Activated CD8-positive, alpha-beta memory T cell treated with anti-CD3 and anti-CD28 coated beads, Interleukin-2, amount 50 U/mL, for 48 hours (primary cell): ENCODE measurements at regions not wholly inside any gene's neighbourhood (a gene's known extent, or its start where the extent isn't known, plus 50 kb on each side); places are given as distances from the start of the nearest gene placed in this dataset.
"Not testable (repeated sequence)": the region's sequence is repeated elsewhere in the genome, so short reads cannot be mapped to it uniquely, and the experiment has no call there.

Source experiments
- DNase-seq: peaks from one replicate; pipeline ENCODE4 v3.0.0-alpha.2; 2020

DNA sequence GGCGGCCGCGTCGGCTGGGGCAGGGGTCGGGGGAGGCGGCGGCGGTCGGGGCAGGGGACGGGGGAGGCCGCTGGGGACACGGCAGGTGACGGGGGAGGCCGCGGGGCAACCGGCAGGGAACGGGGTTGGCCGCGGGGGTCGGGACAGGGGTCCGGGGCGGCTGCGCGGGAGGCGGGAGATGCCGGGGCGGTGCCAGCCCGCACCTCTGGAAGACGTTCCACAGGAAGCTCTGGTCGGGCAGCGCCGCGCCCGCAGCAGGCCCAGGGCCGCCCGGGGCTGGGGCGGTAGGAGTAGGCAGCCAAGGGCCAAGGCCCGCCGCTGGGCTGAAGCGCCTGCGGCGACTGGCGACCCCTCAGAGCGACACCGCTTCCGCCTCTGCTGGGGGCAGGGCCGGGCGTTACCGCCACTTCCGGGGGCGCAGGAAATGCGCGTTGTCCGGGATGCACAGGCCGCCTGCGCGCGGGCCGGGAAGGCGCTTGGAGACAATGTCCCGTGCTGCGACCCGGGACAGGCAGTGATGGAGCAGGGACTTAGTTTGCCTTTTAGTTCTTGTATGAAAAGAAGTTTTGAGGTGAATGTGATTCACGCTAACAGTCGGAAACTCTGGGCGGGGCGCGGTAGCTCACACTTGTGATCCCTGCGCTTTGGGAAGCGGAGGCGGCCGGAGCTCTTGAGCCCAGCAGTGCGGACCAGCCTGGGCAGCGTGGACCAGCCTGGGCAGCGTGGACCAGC is 110.0 kb upstream of the LPCAT1 start:
- peak; percentile 89 for DNase-seq

DNA sequence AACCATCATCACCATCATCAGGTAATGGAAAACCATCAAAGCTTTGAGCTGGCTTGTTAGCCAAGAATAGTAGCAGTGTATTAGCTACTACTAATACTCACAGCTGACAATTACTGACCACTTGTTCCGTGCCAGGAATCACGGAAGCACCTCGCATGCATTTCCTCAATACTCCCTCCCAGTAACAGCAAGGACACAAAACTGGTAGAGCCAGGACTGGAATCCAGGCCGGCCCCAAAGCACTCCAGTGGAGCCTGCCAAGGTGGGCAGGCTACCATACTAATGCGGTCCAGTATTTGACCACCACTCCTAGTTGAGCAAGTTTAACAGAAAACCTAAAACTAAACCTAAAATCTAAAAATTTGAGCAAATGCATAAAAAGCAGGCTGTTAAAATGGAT is 107.2 kb upstream of the LPCAT1 start:
- DNase-seq = peak; percentile 23

DNA sequence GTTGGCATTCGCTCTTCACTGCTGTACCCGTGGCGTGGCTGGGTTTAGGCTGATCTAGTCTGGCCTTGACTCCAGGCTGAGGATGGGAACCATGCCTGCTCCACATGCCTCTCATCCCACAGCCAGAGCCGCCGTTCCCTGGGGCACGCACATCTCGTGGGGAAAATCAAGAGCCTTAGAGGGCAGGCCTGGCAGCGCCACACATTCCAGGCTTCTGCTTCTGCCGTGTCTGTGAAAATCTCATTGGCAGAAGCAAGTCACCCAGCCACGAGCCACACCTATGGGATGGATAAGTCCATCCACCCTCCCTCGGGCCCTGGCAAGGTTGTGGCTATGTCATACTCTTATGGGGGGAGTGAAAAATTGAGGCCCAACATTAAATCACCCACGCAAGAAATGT is 102.6 kb upstream of the LPCAT1 start:
- peak; percentile 25 for DNase-seq

DNA sequence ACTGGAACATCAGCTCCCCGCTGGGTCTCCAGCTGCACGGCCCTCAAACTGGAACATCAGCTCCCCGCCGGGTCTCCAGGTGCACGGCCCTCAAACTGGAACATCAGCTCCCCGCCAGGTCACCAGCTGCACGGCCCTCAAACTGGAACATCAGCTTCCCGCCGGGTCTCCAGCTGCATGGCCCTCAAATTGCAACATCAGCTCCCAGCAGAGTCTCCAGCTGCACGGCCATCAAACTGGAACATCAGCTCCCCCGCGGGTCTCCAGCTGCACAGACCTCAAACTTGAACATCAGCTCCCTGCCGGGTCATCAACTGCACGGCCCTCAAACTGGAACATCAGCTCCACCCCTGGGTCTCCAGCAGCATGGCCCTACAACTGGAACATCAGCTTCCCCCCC is 95.8 kb upstream of the LPCAT1 start:
- DNase-seq = not testable (repeated sequence)

DNA sequence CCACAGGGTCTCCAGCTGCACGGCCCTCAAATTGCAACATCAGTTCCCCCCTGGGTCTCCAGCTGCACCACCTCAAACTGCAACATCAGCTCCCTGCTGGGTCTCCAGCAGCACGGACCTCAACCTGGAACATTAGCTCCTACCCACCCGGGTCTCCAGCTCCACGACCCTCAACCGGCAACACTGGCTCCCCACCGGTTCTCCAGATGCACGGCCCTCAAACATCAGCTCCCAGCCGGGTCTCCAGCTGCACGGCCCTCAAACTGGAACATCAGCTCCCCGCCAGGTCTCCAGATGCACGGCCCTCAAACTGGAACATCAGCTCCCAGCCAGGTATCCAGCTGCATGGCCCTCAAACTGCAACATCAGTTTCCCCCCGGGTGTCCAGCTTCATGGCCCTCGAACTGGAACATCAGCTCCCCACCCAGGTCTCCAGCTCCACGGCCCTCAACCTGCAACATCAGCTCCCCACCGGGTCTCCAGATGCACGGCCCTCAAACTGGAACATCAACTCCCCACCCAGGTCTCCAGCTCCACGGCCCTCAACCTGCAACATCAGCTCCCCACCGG is 94.6 kb upstream of the LPCAT1 start:
- not testable (repeated sequence) for DNase-seq

DNA sequence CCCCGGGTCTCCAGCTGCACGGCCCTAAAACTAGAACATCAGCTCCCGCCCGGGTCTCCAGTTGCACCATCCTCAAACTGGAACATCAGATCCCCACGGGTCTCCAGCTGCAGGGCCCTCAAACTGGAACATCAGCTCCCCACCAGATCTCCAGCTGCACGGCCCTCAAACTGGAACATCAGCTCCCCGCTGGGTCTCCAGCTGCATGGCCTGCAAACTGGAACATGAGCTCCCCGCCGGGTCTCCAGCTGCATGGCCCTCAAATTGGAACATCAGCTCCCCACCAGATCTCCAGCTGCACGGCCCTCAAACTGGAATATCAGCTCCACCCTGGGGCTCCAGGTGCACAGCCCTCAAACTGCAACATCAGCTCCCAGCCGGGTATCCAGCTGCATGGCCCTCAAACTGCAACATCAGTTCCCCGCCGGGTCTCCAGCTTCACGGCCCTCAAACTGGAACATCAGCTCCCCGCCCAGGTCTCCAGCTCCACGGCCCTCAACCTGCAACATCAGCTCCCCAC is 93.5 kb upstream of the LPCAT1 start:
- DNase-seq = not testable (repeated sequence)

DNA sequence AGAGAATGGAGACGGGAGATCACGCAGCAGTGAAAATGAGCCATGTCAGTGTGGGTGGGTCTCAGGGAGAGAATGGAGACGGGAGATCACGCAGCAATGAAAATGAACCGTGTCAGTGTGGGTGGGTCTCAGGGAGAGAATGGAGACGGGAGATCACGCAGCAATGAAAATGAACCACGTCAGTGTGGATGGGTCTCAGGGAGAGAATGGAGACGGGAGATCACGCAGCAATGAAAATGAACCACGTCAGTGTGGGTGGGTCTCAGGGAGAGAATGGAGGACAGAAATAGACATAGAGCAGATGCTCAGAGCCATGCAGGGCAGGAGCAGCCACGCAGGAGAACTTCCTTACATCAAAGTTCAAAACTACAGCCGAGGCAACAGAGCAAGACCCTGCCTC is 89.8 kb upstream of the LPCAT1 start:
- not testable (repeated sequence) for DNase-seq

DNA sequence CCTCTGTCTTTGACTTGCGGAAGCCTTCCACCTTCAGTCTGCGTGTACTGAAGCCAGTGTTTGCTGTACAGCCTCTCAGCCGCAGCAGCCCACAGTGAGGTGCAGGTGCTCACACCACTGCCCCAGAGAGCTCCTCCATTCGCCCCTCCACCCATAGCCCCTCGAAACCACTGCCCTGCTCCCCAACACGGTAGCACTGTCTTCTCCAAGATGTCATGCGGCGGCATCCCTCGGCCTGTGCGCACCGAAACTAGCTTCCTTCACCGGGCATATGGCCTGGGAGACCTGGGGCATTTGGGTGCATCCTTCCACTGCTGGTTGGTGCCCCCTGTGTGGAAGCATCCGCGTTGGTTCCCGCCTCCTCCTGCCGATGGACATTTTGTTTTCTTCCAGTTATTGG is 86.8 kb upstream of the LPCAT1 start:
- not testable (repeated sequence) for DNase-seq

DNA sequence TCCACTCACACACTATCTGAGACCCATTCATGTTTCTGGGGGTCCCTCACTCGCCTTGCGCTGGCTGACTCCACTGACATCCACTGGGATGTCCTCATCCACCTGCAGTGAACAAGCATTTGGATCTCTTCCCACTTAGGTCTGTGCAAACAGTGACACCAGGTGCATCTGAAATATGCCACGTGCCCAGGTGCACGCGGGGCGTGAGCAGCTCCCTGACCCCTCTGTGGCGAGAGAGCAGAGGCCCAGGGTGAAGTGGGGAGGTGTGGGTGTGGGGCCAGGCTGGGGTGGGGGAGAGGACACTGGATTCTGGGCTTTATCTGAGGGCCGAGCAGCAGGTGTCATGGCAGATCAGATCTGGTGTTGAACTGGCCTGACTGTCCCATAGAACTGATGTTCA is 85.4 kb upstream of the LPCAT1 start:
- not testable (repeated sequence) for DNase-seq

DNA sequence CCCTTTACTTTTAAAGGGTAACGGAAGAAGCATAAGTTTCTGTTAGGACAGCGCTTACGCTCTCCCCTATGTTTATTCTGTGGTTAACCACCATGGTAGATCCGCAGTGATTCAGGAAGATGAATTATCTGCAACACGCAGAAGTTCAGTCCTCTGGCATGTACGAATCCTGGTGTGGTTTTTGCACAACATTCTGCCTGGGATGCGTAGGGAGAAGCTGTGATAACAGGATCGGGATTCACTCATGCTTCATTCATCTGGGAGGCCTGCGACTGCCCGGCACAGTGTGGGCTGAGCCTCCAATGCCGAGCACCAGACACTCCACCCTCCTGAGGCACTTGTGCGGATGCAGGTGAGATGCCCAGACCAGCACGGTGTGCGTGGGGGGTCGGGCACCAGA is 84.6 kb upstream of the LPCAT1 start:
- DNase-seq = not testable (repeated sequence)

DNA sequence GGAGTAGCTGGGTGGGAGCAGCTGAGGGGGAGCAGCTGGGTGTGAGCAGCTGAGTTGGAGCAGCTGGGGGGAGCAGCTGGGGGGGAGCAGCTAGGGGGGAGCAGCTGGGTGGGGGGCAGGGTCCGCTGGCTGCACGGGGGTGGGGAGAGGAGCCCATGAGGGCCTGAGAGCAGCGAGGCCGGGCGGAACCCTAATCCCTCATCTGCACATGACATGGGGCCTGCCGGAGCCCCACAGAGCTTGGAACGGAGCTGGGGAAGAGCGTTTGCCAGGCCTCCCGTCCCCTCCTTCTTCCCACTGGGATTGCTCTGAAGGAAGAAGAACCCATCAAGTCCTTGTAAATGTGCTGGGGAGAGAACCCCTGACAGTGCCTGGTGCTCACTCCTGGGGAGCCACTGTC is 83.2 kb upstream of the LPCAT1 start:
- not testable (repeated sequence) for DNase-seq

DNA sequence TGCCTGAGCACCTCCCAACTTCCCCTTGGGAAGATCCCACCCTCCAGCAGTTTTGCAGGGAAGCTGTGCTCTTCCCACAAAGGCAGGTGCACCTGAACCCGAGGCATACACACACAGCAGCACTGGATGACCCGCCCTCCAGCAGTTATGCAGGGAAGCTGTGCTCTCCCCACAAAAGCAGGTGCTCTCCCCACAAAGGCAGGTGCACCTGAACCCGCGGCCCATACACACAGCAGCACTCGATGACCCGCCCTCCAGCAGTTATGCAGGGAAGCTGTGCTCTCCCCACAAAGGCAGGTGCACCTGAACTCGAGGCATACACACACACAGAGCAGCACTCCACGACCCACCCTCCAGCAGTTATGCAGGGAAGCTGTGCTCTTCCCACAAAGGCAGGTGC is 80.2 kb upstream of the LPCAT1 start:
- not testable (repeated sequence) for DNase-seq

DNA sequence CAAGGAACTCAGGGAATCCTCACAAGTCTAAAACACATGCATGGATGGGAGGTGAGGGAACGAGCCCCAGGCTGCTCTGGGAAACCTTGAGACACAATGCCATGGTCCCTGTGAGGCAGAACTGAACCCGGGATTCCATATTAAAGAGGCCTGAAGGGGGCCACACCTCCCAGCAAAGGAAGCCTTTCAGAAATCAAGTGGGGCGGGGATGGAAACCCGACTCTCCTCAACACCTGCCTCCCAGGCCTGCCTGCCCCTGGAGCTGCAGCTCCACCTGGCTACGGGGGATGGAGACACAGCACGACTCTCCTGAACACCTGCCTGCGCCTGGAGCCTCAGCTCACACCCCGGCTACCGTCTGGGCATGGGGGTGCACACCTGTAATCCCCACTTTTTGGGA is 77.8 kb upstream of the LPCAT1 start:
- not testable (repeated sequence) for DNase-seq

DNA sequence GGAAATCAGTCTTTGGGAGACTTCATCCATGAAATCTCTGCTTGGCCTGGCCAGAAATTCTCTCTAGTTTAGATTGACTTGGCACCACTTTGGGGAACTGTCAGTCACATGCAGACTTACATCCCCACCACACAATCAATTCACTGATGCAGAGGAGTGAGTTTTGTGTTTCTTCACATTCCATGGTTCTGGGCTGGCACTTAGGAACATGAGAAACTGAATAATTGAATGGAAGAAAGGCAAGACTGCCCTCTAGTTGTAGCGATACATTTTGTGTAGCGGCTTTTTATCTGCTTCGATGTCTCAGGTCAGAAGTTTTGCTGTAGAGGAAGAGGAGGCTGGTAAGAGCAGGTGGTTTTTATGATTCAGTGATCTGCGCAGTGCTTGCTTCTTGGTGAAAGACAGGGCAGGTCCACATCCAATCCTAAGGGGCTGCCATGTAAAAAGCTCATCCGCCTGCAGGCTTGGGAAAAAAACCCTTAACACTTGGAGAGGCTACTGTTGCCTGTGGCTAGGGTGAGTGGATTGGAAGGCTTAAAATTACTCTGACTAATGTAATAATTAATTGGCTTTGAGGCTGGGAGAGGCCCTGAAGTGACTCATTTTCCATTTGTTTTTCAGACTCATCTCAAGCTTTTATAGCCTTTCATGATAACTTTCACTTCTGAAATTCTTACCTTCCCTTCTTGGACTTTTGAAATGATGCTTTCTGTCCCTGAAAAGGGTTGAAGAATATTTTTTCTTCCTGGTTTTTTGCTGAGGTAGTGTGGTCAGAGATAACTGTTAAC is 75.4 kb upstream of the LPCAT1 start:
- DNase-seq = not testable (repeated sequence)

DNA sequence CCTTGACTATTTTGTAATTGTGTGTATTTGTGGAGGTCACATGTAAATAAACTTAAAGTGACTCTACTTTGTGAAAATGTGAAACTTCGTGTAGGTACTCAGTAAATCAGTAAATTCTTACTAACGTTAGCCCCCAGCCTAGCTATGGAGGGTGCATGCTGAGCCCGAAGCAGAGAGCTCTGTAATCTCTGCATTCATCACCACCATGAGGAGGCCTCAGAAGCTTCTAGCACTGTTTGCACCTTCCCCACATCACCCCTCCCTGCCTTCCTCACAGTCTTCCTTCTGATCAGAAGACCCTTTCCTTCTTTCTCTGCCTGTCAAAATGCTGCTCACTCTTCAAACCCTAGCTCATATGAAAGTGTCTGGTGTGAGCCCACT is 73.3 kb upstream of the LPCAT1 start:
- DNase-seq = not testable (repeated sequence)

DNA sequence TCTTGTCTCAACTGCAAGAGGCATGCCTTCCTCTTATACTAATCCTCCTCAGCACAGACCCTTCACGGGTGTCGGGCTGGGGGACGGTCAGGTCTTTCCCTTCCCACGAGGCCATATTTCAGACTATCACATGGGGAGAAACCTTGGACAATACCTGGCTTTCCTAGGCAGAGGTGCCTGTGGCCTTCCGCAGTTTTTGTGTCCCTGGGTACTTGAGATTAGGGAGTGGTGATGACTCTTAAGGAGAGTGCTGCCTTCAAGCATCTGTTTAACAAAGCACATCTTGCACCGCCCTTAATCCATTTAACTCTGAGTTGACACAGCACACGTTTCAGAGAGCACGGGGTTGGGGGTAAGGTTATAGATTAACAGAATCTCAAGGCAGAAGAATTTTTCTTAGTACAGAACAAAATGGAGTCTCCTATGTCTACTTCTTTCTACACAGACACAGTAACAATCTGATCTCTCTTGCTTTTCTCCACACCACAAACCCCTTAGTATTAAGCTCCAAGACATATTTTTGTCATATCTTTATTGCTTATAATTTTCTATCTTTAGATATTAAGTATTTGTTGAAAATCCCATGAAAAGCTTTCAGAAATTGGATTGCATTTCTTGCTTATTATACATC is 72.8 kb upstream of the LPCAT1 start:
- not testable (repeated sequence) for DNase-seq

DNA sequence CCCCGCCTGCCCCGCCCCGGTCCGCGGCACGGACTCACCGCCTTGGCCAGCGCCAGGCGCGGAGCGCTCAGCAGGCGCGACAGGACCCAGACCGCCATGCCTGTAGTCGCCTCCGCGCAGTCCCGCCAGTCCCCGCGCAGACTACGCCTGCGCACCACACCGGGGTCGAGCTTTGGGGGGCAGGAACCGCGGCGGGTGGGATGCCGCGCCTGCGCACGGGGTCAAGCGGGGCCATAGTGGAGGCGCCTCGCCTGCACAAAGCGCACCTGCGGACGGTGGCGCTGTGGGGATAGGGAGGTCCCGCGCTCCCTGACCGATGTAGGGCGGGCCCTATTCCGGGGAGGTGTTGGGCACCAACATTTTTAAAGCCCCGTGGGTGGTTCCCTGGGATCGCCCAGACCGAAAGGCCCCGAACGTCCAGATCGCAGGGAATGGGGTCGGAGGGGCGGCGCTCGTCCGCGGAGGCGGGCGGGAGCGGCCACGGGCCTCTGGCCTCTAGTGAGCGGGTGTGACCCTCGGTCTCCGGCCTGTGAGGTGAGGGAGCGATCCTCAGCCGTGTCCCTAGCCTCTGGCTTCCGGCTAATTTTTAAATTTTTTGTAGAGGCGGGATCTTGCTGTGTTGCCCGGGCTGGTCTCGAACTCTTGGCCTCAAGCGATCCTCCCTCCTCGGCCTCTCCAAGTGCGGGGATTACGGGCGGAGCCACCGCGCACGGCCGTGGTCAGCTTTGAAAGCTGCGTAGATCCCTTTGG is 70.8 kb upstream of the LPCAT1 start:
- peak; percentile 92 for DNase-seq

DNA sequence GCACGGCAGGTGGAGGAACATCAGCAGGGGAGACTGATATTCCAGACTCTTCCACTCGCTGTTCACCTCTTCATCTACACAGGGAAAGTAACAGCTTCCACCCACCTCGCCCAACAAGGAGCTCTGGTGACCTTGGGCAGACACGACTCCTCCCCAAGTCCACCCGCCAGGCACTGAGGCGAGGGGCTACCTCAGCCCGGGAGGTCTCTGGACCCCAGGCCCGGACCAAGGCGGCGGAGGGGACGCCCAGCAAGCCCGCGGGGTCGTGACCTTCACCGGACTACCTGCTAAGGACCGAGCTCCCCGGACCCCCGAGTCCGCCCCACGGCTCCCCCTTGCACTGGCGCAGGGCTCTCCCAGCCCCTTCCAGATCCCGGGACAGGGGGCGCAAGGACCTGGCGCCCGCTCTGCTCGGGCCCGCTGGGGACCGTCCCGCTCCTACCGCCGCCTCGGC is 70.2 kb upstream of the LPCAT1 start:
- DNase-seq = peak; percentile 70

DNA sequence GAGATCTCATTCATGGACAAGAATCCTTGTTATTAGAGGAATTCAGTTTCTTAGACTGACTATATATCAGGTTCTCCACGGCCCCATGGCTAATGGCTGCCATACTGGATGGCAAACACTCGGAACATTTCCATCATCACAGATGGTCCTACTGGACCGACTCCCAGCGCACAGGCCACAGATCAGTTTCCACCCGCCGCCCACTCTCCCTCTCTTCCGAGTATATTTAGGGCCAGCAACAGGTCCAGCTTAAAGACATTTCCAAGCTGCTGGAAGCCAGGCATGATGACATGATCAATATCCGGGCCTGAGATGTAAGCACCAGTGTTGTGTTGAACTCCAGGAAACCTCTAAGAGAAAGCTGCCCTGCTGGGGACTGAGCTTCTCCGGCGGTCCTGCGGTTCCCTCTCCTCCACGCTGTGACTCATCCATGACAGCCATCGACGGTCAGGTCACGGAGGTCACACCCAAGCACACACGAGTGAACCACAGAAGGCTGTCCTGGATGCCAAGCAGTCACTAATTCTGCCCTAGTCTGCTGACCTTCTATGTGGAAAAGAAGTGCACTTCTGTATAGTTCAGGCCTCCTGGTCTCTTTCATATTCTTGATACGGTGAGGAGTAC is 64.4 kb upstream of the LPCAT1 start:
- not testable (repeated sequence) for DNase-seq

DNA sequence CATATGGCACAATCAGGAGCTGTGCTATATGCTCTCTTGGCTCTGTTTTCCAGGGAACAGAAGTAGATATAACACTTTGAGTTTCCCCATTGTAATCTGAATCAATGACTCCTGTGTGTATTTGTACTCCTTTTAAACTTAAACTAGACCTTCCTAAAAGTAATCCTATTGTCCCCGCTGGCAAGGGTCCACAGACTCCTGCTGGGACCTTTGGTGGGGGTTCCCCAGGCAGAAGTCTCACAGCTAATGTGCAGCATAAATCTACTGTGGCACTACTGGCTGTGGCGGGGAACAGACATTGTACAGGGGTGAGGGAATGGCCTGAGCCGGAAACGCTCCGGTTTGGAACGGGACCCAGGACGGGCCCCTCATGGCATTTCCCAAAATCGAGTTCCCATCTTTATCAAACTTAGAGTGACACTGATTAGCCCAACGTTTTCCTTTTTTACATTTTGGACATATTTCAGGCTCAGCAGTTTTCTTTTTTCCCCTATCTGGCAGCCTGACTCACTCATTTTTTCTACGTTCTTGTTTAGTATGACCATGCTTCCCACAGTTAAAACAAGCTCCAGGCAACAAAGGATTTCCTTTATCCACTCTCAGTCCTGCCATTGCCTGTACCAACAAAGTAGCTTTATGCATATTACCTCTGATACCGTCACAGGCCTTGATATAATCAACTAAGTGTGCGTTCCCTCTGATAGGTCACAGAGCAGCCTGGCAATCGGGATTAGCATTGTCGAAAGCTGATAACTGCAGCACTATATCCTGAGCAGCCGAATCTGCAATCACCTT is 59.5 kb upstream of the LPCAT1 start:
- not testable (repeated sequence) for DNase-seq

DNA sequence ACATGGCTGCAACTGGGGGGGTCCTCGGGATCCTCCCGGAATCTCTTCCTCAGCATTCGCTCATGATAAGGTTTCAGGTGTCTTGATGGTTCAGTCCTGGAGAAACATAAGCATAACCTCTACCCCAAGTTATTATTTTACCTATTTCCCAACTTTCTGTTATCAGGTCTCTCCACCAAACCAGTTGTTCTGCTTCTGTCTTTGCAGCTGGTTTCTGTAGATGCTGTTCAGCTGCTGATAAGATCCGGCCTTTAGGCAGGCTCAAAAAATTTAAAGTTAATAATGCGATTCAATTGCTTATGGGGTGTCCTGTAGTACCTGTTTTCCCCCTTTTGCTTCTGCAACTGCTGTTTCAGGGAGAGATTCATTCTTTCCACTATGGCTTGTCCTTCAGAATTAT is 55.6 kb upstream of the LPCAT1 start:
- DNase-seq = not testable (repeated sequence)
